ENCODE measurements at regions not wholly inside any gene's neighbourhood (a gene's known extent, or its start where the extent isn't known, plus 50 kb on each side); places are given as distances from the start of the nearest gene placed in this dataset.

GRCh38 chr2:66679442-66679841 is 244.5 kb downstream of the MEIS1 start:
- no peak for DNase-seq (ENCODE audit: low read depth)
- H3K4me3 ChIP-seq (ENCODE audit: low read depth, low read length): no peak overlapping the region
- TF ChIP-seq CTCF (conservative IDR thresholded peaks at IDR 0.05; ENCODE audit: low read depth, low read length): no peak

GRCh38 chr2:66682476-66682875 is 247.6 kb downstream of the MEIS1 start:
- no peak for TF ChIP-seq CTCF (conservative IDR thresholded peaks at IDR 0.05; ENCODE audit: low read depth, low read length)
- no peak for DNase-seq (ENCODE audit: low read depth)
- no peak overlapping the region for H3K4me3 ChIP-seq (ENCODE audit: low read depth, low read length)

GRCh38 chr2:66683064-66683463 is 248.1 kb downstream of the MEIS1 start:
- no peak overlapping the region for H3K4me3 ChIP-seq (ENCODE audit: low read depth, low read length)
- TF ChIP-seq CTCF (conservative IDR thresholded peaks at IDR 0.05; ENCODE audit: low read depth, low read length): no peak
- DNase-seq (ENCODE audit: low read depth): no peak

GRCh38 chr2:66683599-66683998 is 248.7 kb downstream of the MEIS1 start:
- no peak overlapping the region for H3K4me3 ChIP-seq (ENCODE audit: low read depth, low read length)
- no peak for DNase-seq (ENCODE audit: low read depth)
- no peak for TF ChIP-seq CTCF (conservative IDR thresholded peaks at IDR 0.05; ENCODE audit: low read depth, low read length)

GRCh38 chr2:66684289-66684688 is 249.4 kb downstream of the MEIS1 start:
- DNase-seq (ENCODE audit: low read depth): no peak
- TF ChIP-seq CTCF (conservative IDR thresholded peaks at IDR 0.05; ENCODE audit: low read depth, low read length): no peak
- H3K4me3 ChIP-seq (ENCODE audit: low read depth, low read length): no peak overlapping the region

- DNase-seq (ENCODE audit: low read depth): no peak
- no peak for TF ChIP-seq CTCF (conservative IDR thresholded peaks at IDR 0.05; ENCODE audit: low read depth, low read length)
- H3K4me3 ChIP-seq (ENCODE audit: low read depth, low read length): no peak overlapping the region
Observed at GRCh38 chr2:66686755-66687154, 251.8 kb downstream of the MEIS1 start.

- TF ChIP-seq CTCF (conservative IDR thresholded peaks at IDR 0.05; ENCODE audit: low read depth, low read length): no peak
- no peak overlapping the region for H3K4me3 ChIP-seq (ENCODE audit: low read depth, low read length)
- no peak for DNase-seq (ENCODE audit: low read depth)
Observed at GRCh38 chr2:66688951-66689350, 254.0 kb downstream of the MEIS1 start.
